Umbilical cord (tissue), 1 donor: ENCODE measurements at regions not wholly inside any gene's neighbourhood (a gene's known extent, or its start where the extent isn't known, plus 50 kb on each side); places are given as distances from the start of the nearest gene placed in this dataset.
A peak's percentile ranks its signal among the peaks of the same experiment; 100 is the strongest.
"Not testable (repeated sequence)": the region's sequence is repeated elsewhere in the genome, so short reads cannot be mapped to it uniquely, and the experiment has no call there.

ENCODE experiments used
- DNase-seq: peaks from one replicate; pipeline ENCODE4 v3.0.0-alpha.2; 2015; ENCODE audit warnings: low spot score

DNA sequence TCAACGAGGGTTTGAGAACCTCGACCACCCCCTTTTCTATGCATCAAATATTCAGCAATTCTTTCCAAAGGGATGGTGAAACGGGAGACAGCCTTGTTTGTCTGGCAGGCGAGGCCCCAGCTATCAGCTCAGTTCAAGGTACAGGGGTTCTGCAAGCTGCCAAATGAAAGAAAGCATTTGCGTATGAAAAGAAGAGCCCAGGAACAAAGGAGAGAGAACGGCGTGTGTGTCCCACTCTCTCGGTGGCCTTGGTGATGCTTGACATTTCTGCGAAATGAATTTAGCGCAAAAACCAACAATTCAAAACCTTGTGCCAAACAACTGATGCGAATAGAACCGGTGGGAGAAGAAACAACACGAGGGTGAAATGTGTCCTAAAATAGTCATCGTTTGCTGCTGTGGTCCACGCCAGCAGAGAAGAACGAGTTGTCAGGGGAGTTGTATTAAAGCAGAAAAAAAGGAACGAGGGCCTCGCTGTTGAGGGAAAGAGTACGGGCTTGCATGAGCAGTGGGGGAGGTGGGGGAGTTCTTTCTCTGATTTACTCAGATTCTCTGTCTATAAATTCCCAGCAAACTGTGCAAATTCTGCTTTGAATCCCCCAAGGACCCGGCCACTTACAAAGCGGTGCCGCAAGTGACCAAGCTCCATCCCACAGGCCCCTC, 97.7 kb downstream of the TMEM130 start:
- peak; percentile 48 for DNase-seq

- DNase-seq = no peak
These were observed 94.9 kb downstream of the TMEM130 start for GRCh38 chr7:98774884-98775283.

DNA sequence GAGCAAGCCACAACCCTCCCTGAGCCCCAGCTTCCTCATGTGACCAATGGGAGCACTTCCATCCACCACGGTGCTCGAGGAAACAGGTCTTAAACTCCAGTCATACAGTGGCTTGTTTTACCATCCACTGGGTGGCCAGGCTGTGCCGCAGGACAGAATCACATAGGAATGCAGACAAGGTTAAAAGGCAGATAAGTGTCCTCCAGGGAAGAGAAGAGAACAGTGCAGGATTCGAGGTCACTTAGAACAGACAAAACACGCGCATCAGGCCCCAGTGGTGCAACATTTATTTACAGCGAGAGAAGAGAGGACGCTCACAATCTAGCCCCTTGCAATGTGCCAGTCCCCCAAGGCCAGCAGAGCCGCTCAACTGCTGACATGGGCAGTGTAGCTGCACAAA, 92.8 kb downstream of the TMEM130 start:
- DNase-seq = no peak

- DNase-seq = no peak
These were observed 91.4 kb downstream of the TMEM130 start for GRCh38 chr7:98778421-98778820.

DNA sequence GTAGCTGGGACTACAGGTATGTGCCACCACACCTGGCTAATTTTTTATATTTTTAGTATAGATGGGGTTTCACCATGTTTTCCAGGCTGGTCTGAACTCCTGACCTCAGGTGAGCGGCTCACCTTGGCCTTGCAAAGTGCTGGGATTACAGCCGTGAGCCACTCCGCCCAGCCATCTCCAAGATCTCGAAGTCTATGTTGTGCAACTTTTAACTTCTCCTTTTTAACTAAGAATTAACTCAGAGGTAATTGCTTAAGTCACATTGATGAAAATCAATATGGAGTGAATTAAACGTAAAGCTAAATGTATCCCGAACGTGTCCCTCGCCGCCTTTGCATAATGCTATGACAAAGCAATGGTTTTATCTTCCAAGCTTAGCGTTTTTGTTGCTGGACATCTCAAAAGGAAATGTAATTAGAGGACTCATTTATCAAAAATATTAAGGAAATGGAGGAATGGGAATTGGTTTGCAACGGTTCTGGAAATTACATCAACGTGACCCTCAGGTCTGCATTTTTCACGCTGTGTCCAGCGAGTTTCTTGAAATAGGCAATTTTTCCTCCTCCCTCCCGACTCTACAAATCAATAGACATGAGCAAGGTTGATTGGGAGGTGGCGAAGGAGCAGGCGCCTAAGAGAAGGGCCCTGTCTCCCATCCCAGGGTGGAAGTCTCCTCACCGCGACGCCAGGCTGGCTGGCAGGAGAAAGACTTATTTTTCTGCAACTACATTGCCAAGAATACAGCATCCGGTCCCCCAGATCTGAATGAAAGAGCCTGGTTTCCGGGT, 89.8 kb downstream of the TMEM130 start:
- no peak for DNase-seq

GRCh38 chr7:98784216-98784785, 85.5 kb downstream of the TMEM130 start:
- no peak for DNase-seq

DNA sequence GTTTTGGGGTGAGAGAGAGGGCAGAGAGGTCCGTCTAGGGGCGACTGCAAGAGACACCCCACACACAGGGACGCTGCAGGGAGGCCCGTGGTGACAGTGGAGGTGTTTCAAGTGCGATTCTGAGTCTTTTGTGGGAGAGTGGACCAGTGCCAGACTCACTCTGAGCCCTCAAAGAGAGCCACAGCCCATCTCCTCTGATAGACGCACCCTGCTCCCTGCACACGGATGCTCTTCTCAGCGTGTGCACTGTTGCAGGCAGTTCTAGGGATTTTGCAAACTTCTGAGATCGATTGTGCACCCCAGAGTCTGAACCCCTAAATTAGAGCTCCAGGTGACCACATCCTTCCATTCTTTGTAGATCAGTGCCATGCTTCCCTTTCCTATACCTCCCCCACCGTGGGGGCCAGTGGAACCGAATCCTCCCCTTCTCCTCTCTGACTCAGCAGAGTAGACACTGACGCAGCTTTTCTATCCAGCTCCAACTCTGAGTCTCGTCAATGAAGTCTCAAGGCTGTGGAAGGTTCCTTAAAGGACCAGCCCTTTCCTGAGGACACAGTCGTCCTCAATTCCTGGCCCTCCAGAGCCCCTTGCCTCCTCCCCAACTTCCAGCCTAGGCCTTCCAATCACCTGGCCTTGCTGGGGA, 83.8 kb downstream of the TMEM130 start:
- DNase-seq = peak; percentile 42

DNA sequence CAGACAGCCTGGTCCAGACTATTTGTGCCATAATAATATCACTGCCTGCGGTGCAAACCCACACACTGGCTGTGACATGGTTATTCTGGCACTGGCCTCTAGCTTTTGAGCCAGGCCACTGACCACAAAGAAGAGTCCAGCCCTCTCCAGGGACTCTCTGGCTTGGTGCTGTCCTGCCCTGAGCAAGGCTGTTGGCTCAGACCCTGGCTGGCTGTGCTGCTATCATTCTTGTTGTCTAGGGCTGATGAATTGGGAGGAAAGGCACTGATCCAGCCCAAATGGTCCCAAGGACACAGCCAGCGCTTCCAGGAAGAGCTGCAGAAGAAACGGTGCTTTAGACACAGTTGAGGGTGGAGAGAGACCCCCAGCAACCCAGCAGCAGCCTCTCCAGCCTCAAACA, 80.8 kb downstream of the TMEM130 start:
- no peak for DNase-seq

DNA sequence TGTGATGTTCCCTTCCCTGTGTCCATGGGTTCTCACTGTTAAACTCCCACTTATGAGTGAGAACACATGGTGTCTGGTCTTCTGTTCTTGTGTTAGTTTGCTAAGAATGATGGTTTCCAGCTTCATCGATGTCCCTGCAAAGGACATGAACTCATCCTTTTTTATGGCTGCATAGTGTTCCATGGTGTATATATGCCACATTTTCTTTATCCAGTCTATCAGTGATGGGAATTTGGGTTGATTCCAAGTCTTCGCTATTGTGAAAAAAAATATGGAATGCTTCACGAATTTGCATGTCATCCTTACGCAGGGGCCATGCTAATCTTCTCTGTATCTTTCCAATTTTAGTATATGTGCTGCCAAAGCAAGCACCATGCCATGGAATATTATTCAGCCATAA, 75.4 kb downstream of the TMEM130 start:
- not testable (repeated sequence) for DNase-seq

GRCh38 chr7:98795741-98796493, 73.9 kb downstream of the TMEM130 start:
- DNase-seq = no peak
